Kidney (tissue), 13 donors: ENCODE measurements at regions not wholly inside any gene's neighbourhood (a gene's known extent, or its start where the extent isn't known, plus 50 kb on each side); places are given as distances from the start of the nearest gene placed in this dataset.

Experiments
- DNase-seq, 5 donors: peaks; one replicate each; pipeline ENCODE4 v3.0.0-alpha.2; 2013 to 2020
- FAIRE-seq: peaks from 2 replicates; lab custom pipeline; 2012; peaks lifted over from hg19 to GRCh38; lab: Jason Lieb, UNC
- H3K27ac ChIP-seq, 2 donors: one replicate each; pipeline ENCODE4 v1.7.0; 2013; ENCODE audit warnings: low read depth in 2 of 2, low read length in 2 of 2, inconsistent platforms in 1 of 2
- H3K27me3 ChIP-seq: one replicate; pipeline ENCODE4 v1.7.1; 2013; ENCODE audit warnings: low read length, inconsistent platforms; ENCODE audit not compliant: control insufficient read depth, insufficient read depth
- H3K36me3 ChIP-seq, 3 donors: one replicate each; pipeline versions ENCODE4 v1.7.0 to v1.7.1; 2013; ENCODE audit warnings: low read length in 3 of 3, control low read depth in 1 of 3, inconsistent platforms in 1 of 3; ENCODE audit not compliant: insufficient read depth in 3 of 3, control insufficient read depth in 2 of 3
- H3K4me1 ChIP-seq, 3 donors: one replicate each; pipeline versions ENCODE4 v1.7.0 to v1.7.1; 2013; ENCODE audit warnings: low read length in 3 of 3, inconsistent platforms in 1 of 3, low read depth in 1 of 3; ENCODE audit not compliant: control insufficient read depth in 2 of 3, insufficient read depth in 2 of 3
- H3K4me3 ChIP-seq, 3 donors: one replicate each; pipeline versions ENCODE4 v1.7.0 to v1.8.1; 2013; ENCODE audit warnings: low read length in 3 of 3, control low read depth in 1 of 3, inconsistent platforms in 1 of 3
- H3K9ac ChIP-seq, 3 donors: one replicate each; pipeline versions ENCODE4 v1.7.0 to v1.7.1; 2013; ENCODE audit warnings: low read length in 3 of 3, control low read depth in 1 of 3, inconsistent platforms in 1 of 3
- H3K9me3 ChIP-seq, 3 donors: one replicate each; pipeline versions ENCODE4 v1.7.0 to v1.7.1; 2013; ENCODE audit warnings: low read length in 3 of 3, control low read depth in 1 of 3, inconsistent platforms in 1 of 3; ENCODE audit not compliant: control insufficient read depth in 2 of 3, insufficient read depth in 1 of 3
- CTCF ChIP-seq: IDR thresholded peaks from 3 replicates; pipeline ENCODE4 v1.5.1; 2012; ENCODE audit warnings: mild to moderate bottlenecking, moderate library complexity, borderline replicate concordance; ENCODE audit not compliant: insufficient read depth; ENCODE audit errors: extremely low read depth
- intact Hi-C: fragments of 100-400 bp; cut with DNase I; formaldehyde crosslinking; loops from one replicate; pipeline ENCODE4 v1.11.1; 2022
- donor health status: control.
- donor health status: control.
- donor health status: control.
- donor health status: control.
- donor health status: control.
- donor health status: DM: yes; HTN: yes; CAD: no.
- donor health status: Normal renal cell carcinoma (clear cell type).

DNA sequence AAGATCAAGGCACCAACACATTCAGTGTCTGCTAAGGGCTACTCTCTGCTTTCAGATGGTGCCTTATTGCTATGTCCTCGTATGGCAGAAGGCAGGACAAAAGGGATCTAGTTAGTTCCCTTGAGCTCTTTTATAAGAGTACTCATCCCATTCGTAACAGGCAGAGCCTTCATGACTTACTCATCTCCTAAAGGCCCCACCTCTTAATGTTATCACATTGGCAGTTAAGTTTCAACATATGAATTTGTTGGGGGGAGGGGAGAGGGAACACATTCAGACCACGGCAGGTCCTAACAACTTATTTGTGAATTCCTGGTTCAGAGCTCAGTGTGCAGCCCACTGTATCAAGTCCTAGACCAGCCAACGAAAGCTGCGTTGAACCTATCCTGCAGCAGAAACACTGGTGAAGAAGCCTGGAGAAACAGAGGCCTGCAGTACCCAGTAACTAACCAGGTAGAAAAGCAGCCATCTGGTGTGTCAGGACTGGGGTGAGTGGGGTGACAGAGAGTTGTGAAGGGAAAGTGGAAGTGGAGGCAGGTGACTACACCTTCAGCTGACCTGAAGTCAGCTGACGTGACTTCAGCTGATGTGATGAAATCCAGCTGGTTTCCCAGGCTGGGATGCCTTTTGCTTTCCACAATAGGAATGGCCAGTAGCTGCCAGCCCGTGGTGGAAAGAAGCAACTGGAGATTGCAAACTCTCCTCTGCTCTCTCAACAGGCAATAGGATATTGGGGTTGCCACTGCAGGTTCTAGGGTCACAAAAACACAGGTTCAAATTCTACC, 101.6 kb upstream of the PLXNC1 start:
- Histone ChIP-seq H3K27ac (no peak overlapping the region), H3K27me3 (no peaks in the 10 kb centered on the region), H3K4me1 (peaks cover 0 to 3% (median 2%) of the 10 kb centered on the region in 3 donors), H3K9me3 (no peaks in the 10 kb centered on the region), H3K36me3 (no peaks in the 10 kb centered on the region), H3K4me3 (no peak overlapping the region), H3K9ac (no peak overlapping the region)
- DNase-seq, result peak in 3 of 5 donors; percentile 30 to 50 (median 48)
- TF ChIP-seq CTCF, result no peak
- no peak for FAIRE-seq
- intact Hi-C loops, result no loop called here

DNA sequence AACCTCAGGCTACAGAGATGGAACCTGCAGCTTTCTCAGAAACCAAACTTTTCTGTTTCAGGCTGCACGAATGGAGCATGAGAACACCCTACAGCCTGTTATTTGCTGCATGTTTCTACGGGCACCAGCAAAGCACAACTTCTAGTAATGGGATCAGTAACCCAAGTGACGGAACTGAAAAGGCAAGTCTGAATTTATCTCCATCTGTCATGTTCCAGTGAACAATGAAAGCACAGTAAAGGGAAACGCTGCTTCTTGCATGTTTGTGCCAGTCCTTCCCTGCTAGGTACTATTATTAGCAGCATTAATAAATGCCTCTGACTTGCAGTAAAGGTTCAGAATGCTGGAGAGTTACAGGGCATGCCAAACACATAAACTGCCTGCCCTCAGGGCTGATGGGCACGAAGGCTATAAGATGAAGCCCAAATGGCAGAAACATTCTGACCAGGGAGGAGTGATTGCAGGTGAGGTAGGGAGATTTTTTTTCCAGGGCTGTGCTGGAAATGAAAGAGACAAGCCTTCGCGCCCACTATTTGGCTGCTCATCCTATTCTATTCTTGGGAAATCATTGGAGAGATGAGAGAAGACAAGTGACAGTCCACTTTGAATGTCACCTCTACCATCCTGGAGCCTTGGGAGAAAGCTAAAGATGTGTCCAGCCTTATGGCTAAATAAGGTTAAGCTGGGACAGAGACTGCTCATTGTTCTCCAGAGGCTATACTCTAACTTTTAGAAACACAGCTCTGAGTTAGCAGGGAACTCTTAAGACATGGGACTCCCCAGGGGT, 100.4 kb upstream of the PLXNC1 start:
- H3K36me3 ChIP-seq, result no peaks in the 10 kb centered on the region
- H3K4me3 ChIP-seq, result no peak overlapping the region
- peak in 3 of 5 donors; percentile 35 to 77 (median 71) for DNase-seq
- no peak for FAIRE-seq
- intact Hi-C loops, result no loop called here
- no peak overlapping the region for H3K9ac ChIP-seq
- peaks cover 0 to 3% (median 2%) of the 10 kb centered on the region in 3 donors for H3K4me1 ChIP-seq
- H3K9me3 ChIP-seq, result no peaks in the 10 kb centered on the region
- peak overlapping the region in 1 of 2 donors; percentile 34 for H3K27ac ChIP-seq
- TF ChIP-seq CTCF, result no peak
- H3K27me3 ChIP-seq, result no peaks in the 10 kb centered on the region

- Histone ChIP-seq H3K36me3 (no peaks in the 10 kb centered on the region), H3K4me3 (no peak overlapping the region), H3K4me1 (peaks cover 0 to 3% (median 2%) of the 10 kb centered on the region in 3 donors), H3K27ac (no peak overlapping the region), H3K9ac (no peak overlapping the region), H3K27me3 (no peaks in the 10 kb centered on the region), H3K9me3 (no peaks in the 10 kb centered on the region)
- intact Hi-C loops, result no loop called here
- TF ChIP-seq CTCF, result no peak
- no peak for DNase-seq
- no peak for FAIRE-seq
Measured at GRCh38 chr12:94048757-94049156, 99.6 kb upstream of the PLXNC1 start.
